ENCODE measurements at regions not wholly inside any gene's neighbourhood (a gene's known extent, or its start where the extent isn't known, plus 50 kb on each side); places are given as distances from the start of the nearest gene placed in this dataset.

DNA sequence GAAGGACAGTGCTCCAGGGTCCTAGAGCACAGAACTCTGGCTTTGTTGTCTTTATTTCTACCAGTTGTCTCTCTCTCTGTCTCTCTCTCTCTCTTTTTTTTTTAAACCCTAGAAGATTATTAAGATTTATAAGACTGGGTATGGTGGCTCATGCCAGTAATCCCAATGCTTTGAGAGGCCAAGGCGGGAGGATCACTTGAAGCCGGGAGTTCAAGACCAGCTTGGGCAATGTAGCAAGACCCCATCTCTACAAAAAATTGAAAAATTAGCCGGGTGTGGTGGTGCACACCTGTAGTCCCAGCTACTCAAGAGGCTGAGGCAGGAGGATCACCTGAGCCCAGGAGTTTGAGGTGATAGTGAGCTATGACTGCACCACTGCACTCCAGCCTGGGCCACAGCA is 65.0 kb upstream of the ABL1 start:
- TF ChIP-seq, protein P1, sequence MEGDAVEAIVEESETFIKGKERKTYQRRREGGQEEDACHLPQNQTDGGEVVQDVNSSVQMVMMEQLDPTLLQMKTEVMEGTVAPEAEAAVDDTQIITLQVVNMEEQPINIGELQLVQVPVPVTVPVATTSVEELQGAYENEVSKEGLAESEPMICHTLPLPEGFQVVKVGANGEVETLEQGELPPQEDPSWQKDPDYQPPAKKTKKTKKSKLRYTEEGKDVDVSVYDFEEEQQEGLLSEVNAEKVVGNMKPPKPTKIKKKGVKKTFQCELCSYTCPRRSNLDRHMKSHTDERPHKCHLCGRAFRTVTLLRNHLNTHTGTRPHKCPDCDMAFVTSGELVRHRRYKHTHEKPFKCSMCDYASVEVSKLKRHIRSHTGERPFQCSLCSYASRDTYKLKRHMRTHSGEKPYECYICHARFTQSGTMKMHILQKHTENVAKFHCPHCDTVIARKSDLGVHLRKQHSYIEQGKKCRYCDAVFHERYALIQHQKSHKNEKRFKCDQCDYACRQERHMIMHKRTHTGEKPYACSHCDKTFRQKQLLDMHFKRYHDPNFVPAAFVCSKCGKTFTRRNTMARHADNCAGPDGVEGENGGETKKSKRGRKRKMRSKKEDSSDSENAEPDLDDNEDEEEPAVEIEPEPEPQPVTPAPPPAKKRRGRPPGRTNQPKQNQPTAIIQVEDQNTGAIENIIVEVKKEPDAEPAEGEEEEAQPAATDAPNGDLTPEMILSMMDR (IDR thresholded peaks at IDR 0.05; ENCODE audit: insufficient read depth, low read depth, low read length) = no peak
- no peak for TF ChIP-seq EZH2 (IDR thresholded peaks at IDR 0.05; ENCODE audit: insufficient read depth, low read length)
